ENCODE measurements at regions not wholly inside any gene's neighbourhood (a gene's known extent, or its start where the extent isn't known, plus 50 kb on each side); places are given as distances from the start of the nearest gene placed in this dataset.
A peak's percentile ranks its signal among the peaks of the same experiment; 100 is the strongest.

DNA sequence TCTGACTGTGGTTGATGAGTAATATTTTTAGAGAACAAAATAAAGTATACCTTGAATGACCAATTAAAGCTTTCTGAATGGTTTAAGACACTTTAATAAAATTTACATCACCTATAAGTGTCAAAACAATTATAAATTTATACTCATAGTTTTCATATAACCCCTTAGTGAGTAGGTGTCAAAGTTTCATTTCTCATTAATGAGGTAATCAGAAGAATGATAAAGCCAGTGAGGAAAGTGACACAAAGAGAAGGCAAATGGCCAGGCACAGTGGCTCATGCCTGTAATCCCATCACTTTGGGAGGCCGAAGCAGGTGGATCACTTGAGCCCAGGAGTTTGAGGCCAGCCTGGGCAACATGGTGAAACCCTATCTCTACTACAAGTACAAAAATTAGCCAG is 60.8 kb upstream of the CTLA4 start:
- no peak for DNase-seq
- TF ChIP-seq GATA1 (IDR thresholded peaks at IDR 0.05; ENCODE audit: low read depth, low read length) (no peak), POLR2A (IDR thresholded peaks at IDR 0.05; ENCODE audit: low read length) (no peak)

DNA sequence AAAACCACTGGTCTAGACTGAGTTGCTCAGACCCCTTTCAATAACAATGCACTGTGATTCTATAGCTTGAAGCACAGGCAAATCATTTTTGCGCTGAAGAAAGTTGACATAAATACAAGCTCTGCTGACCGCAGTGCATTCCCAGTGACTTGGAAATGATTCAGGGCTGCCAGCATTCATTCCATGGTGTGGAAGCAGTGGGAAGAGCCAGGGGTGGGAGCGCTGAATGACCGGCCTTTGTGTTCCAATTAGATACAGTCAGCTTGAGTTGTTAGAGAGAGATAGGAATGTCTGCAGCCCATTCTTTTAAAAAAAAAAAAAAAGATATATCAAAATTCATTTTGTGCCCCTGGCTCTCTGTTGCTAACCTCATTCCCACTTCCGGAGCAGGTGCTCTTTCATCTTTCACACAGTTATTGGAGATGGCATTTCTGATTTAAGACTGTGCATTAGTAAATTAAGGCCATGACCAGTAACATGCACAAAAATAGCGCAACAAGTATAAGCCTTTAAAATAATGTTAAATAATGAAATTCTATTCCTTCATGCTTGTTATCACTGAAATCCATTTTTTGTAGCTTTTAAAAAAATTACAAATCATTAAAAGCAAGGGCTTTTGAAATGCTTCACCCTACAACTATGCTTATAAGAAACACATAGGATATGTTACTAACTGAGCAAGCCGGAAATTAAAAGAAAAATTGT is 59.4 kb upstream of the CTLA4 start:
- no peak for DNase-seq
- TF ChIP-seq POLR2A (IDR thresholded peaks at IDR 0.05; ENCODE audit: low read length) (no peak), GATA1 (IDR thresholded peaks at IDR 0.05; ENCODE audit: low read depth, low read length) (no peak)

DNA sequence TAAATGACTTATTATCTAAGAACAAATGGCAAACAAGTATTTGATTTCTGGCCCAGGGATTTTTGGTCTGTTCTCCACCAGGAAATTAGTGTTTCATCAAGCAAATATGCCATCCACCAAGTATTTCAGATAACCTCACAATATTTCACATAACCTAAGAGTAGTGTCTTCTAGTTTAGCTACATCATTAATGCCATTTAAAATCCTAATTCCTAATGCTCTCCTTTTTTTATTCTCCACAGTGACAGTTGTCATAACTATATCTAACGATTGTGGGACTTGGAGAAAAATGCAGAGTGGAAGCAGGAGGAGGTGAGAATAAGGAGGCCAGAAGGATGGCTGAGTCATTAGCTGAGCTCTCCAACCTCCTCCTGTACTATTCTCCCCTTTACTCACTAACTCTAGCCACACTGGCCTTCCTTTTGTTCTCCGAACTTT is 58.5 kb upstream of the CTLA4 start:
- no peak for DNase-seq
- TF ChIP-seq POLR2A (IDR thresholded peaks at IDR 0.05; ENCODE audit: low read length), result no peak

DNA sequence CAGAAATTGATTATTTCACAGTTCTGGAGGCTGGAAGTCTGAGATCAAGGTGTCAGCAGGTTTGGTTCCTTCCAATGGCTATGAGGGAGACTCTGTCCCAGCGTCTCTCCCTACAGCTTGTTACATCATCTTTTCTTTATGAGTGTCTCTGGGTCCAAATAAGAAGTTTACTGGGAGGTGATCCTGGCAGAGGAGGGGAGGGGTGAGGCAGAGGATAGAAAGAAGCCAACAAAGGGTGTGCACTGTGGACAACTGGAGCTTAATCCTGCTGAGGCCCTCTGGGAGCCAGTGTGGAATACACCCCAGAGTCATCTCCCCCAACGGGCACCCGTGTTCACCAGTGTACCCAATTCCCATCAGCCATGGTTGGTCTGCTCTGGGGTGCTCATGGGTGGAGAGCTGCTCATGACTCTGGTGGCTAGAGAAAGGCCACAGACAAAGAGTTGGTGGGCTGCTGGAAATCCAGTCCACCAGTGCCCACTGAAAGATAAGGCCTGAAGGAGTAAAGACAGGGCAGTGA is 57.5 kb upstream of the CTLA4 start:
- DNase-seq, result no peak
- TF ChIP-seq GATA1 (IDR thresholded peaks at IDR 0.05; ENCODE audit: low read depth, low read length) (no peak), POLR2A (IDR thresholded peaks at IDR 0.05; ENCODE audit: low read length) (no peak)

DNA sequence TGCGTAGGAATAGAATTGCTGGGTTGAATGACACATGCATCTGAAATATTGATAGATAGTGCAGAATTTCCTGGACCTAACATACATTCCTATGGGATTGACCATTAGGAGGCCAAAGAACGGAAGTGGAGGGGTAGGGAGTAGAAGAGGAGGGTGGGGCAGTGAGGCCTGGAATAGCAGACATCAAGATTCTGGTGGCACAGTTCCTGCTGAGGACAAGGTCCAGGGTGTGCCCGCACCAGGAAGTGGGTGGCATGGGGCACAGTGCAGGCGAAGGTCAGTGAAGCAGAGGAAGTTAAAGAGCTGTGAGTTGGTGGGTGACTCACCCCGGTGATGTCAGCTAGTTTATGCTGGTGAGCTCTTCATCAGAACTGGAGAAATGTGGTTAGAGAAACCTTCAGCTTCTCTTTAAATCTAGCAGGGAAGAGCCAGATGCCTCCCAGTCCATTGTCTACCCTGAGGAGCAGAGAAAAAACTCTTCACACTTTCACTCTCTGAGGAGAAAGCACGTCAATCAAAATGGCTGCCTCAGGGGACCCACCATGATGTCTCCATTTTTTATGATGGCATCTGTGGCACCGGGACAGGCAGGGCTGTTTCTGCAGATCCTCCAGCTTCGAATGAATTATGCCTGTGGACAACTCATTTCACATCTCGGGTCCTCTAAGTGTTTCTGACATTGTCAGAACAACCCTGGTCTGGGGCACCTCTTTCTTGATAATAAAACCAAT is 55.9 kb upstream of the CTLA4 start:
- TF ChIP-seq GATA1 (IDR thresholded peaks at IDR 0.05; ENCODE audit: low read depth, low read length) (no peak), POLR2A (IDR thresholded peaks at IDR 0.05; ENCODE audit: low read length) (no peak)
- DNase-seq, result peak in 1 of 2 experiments; percentile 11

DNA sequence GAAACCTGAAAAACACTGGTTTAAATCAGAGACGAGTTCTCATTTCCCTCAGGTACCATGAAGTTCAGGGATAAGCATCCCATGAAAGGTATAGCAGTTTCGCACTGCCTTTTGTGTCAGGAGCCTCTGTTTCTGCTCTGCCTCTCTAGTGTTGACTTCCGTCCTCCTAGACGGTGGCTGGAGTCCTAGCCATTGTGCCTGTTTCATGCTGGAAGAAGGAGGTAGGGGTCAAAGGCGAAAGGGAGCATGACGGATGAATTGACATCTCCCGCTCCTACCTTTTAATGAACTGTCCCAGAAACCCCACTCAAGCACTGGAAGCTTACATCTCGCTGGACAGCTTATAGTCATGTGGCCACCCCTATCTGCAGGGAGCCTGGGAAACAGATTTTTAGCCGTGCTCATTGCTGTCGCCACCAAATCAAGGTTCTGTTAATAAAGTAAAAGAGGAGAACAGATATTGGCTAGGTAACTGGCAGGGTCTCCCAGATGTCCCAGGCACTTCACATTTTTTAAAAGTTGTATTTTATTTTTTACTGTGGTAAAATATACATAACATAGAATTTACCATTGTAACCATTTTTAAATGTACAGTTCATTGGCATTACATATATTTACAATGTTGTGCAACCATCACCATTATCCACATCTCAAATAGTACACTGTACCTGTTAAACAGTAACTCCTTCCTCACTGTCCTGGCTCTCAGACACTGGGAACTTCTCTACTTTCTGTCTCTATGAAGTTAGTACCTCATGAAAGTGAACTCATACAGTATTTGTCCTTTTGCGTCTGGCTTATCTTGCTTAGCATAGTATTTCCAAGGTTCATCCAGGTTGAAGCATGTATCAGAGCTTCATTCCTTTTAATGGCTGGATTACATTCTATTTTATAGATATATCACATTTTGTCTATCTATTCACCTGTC is 55.0 kb upstream of the CTLA4 start:
- TF ChIP-seq GATA1 (IDR thresholded peaks at IDR 0.05; ENCODE audit: low read depth, low read length) (no peak), POLR2A (IDR thresholded peaks at IDR 0.05; ENCODE audit: low read length) (no peak)
- no peak for DNase-seq

DNA sequence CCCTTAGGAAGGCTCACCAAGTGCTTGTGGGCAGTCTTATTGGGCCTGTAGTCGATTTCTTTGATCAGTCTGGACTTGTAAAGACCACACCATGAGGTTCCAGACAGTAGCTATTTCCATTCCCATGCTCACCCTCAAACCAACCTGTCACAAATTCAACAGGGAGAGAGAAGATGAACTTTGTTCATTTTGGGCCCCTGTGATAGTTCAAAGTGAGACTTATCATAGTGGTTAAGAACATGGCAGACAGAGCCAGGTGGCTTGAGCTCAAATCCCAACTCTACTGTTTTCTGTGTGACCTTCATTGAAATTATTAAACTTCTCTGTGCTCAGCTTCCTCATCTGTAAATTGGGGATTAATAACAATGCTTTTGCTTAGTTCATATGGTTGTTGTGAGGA is 53.9 kb upstream of the CTLA4 start:
- TF ChIP-seq GATA1 (IDR thresholded peaks at IDR 0.05; ENCODE audit: low read depth, low read length), result no peak
- TF ChIP-seq POLR2A (IDR thresholded peaks at IDR 0.05; ENCODE audit: low read length), result no peak
- DNase-seq, result no peak

DNA sequence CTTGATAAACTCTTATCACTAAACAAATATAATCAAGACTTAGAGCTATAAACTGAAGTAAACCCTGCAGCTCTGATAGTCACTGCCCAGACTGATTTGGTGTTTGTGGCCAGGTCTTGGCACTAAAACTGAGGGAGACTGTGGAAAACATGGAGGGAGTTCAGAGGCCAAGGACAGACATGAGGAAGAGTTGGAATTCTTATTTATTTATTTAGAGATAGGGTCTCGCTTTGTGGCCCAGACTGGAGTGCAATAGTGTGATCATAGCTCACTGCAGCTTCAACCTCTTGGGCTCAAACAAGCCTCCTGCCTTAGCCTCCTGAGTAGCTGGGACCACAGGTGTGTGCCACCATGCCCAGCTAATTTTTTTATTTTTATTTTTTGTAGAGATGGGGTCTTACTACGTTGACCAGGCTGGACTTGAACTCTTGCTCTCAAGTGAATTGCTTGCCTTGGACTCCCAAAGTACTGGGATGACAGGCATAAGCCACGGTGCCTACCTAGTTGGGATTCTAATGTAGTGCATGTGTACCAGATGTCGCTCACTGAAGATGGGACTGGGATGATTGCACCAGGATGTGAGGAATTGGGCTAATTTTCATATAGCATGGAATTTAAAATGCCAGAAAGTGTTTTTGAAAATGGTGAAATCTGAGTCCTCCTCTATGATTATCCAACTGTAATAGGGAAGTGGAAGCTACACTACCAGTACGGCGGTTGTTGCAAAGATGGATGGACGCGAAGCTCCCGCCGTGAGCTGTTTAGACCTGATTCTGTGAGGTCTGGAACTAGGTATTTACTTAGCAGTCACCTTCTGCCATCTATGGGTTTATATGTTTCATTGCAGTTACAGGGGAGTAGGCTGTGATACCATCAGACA is 52.7 kb upstream of the CTLA4 start:
- no peak for TF ChIP-seq GATA1 (IDR thresholded peaks at IDR 0.05; ENCODE audit: low read depth, low read length)

DNA sequence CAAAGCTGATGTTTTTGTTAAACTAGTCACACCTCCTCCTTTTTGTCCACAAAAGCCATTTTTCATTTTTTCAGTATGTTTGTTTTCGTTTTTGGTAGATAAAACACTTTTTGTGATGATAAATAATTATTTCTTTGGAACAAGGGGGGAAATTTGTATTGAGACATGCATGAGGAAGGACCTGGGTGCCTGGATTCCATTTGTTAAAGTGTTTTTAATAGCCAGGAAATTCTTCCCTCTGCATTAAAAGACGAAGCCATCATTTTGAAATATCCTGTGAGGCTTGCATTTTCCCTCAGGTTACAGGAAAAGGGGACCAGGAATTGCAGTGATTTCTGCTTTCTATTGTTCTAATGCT is 52.1 kb upstream of the CTLA4 start:
- DNase-seq, result no peak
- TF ChIP-seq POLR2A (IDR thresholded peaks at IDR 0.05; ENCODE audit: low read length) (no peak), GATA1 (IDR thresholded peaks at IDR 0.05; ENCODE audit: low read depth, low read length) (no peak)

More for the DNA sequence above, 52.7 kb upstream of the CTLA4 start:
- DNase-seq, result peak; percentile 34 to 50

DNA sequence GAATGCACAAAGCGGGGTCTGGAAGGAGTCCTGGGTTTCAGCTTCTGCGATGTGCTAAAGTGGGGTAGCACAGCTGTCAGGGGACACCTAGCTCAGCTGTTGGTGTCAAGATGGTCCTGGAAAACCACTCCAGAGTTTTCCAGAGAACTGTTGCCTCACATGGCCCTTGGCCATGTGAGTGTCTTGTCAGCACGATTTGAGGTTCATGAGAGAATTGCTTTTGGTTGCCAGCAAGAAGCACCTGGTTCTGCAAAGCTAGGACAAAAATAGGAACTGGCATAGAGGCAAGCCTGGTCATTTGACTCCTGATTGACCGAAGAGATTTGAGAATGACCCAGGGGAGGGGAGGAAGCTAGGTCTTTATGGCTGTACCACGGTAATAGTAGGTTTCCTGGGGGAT is 50.4 kb upstream of the CTLA4 start:
- no peak for DNase-seq
- no peak for TF ChIP-seq POLR2A (IDR thresholded peaks at IDR 0.05; ENCODE audit: low read length)
- no peak for TF ChIP-seq GATA1 (IDR thresholded peaks at IDR 0.05; ENCODE audit: low read depth, low read length)
